CD4-positive, alpha-beta T cell (primary cell): ENCODE measurements at regions not wholly inside any gene's neighbourhood (a gene's known extent, or its start where the extent isn't known, plus 50 kb on each side); places are given as distances from the start of the nearest gene placed in this dataset.
A peak's percentile ranks its signal among the peaks of the same experiment; 100 is the strongest.

Experiments
- ATAC-seq: fragments of 200-7000 bp; cut with Tn5 transposase; one replicate; pipeline ENCODE4 v1.10.0; 2022; ENCODE audit warnings: mild to moderate bottlenecking; ENCODE audit not compliant: poor library complexity
- CTCF ChIA-PET: fragments of 350-600 bp; sonication (Branson Sonifier 250); formaldehyde crosslinking; loops from one replicate; lab custom pipeline; 2021; ENCODE audit warnings: antibody characterized with exemption, inconsistent platforms; lab: Charles Lee
- POLR2A ChIA-PET: fragments of 350-600 bp; sonication (Branson Sonifier 250); formaldehyde crosslinking; loops from one replicate; lab custom pipeline; 2021; ENCODE audit warnings: antibody characterized with exemption, inconsistent platforms; lab: Charles Lee
- DNase-seq, 14 experiments: peaks; one replicate each; pipeline ENCODE4 v3.0.0-alpha.2; 2013 to 2020; ENCODE audit warnings: mixed read lengths in 2 of 14
- H3K27ac ChIP-seq, 2 donors: one replicate each; pipeline versions ENCODE4 v1.5.1 to v1.7.0; 2013; ENCODE audit warnings: low read length in 2 of 2, low read depth in 1 of 2, mild to moderate bottlenecking in 1 of 2
- H3K27me3 ChIP-seq, 2 experiments: 1 replicate in 1 of 2; 2 replicates in 1 of 2; pipeline versions ENCODE4 v1.6.1 to v1.7.0; 2013; ENCODE audit warnings: low read length in 2 of 2, control low read depth in 1 of 2, mild to moderate bottlenecking in 1 of 2, moderate library complexity in 1 of 2; ENCODE audit not compliant: insufficient read depth in 2 of 2, control insufficient read depth in 1 of 2
- H3K36me3 ChIP-seq: one replicate; pipeline ENCODE4 v1.6.1; 2013; ENCODE audit warnings: low read length, control low read depth; ENCODE audit not compliant: insufficient read depth
- H3K4me1 ChIP-seq: one replicate; pipeline ENCODE4 v1.6.1; 2013; ENCODE audit warnings: low read length, control low read depth; ENCODE audit not compliant: insufficient read depth
- H3K4me3 ChIP-seq: one replicate; pipeline ENCODE4 v1.5.1; 2013; ENCODE audit warnings: mild to moderate bottlenecking, low read length, moderate library complexity
- H3K9me3 ChIP-seq, 2 experiments: 1 replicate in 1 of 2; 2 replicates in 1 of 2; pipeline versions ENCODE4 v1.6.1 to v1.7.0; 2013; ENCODE audit warnings: low read length in 2 of 2, mild to moderate bottlenecking in 2 of 2, control low read depth in 1 of 2, moderate library complexity in 1 of 2; ENCODE audit not compliant: control insufficient read depth in 1 of 2, insufficient read depth in 1 of 2
- H3K27ac Mint-ChIP-seq: one replicate; pipeline ENCODE4 v1.8.0; 2020; ENCODE audit warnings: mixed read lengths
- H3K27me3 Mint-ChIP-seq: one replicate; pipeline ENCODE4 v1.8.0; 2021; ENCODE audit warnings: mixed read lengths
- H3K36me3 Mint-ChIP-seq: one replicate; pipeline ENCODE4 v1.8.0; 2021; ENCODE audit warnings: low read depth, mixed read lengths
- H3K4me1 Mint-ChIP-seq: one replicate; pipeline ENCODE4 v1.8.0; 2021; ENCODE audit warnings: low read depth, mixed read lengths
- H3K4me3 Mint-ChIP-seq: one replicate; pipeline ENCODE4 v1.8.0; 2020; ENCODE audit warnings: mild to moderate bottlenecking, mixed read lengths
- H3K9me3 Mint-ChIP-seq: one replicate; pipeline ENCODE4 v1.8.0; 2020; ENCODE audit warnings: mixed read lengths
- CTCF ChIP-seq: fragments of 200-600 bp; IDR thresholded peaks from one replicate; pipeline ENCODE4 v1.8.0; 2022; ENCODE audit warnings: antibody characterized with exemption, mild to moderate bottlenecking
- intact Hi-C, 2 experiments: fragments of 100-400 bp; cut with DNase I in 1 of 2; cut with micrococcal nuclease in 1 of 2; formaldehyde crosslinking; loops; one replicate each; pipeline versions ENCODE4 v1.15.1 to v1.9.0; 2023 to 2025; cut with DNase I, micrococcal nuclease

- Histone ChIP-seq H3K27me3 (no peaks in the 10 kb centered on the region), H3K9me3 (no peaks in the 10 kb centered on the region), H3K36me3 (no peaks in the 10 kb centered on the region), H3K27ac (no peak overlapping the region), H3K4me1 (peaks cover 51% of the 10 kb centered on the region), H3K4me3 (no peak overlapping the region)
- no peaks in the 10 kb centered on the region for H3K36me3 Mint-ChIP-seq
- ChIA-PET POLR2A (interaction anchor here (1.1 to 1.3 kb wide), 2 partner anchors 41 to 80 kb away, joined by 4 to 5 read pairs; no protein-coding TSS in a partner anchor), CTCF (no interaction called here)
- H3K4me1 Mint-ChIP-seq = peaks cover 80% of the 10 kb centered on the region
- peak in 1 of 14 experiments; percentile 27 for DNase-seq
- no peaks in the 10 kb centered on the region for H3K27me3 Mint-ChIP-seq
- H3K27ac Mint-ChIP-seq = peak overlapping the region; percentile 82
- peak overlapping the region; percentile 3 for H3K4me3 Mint-ChIP-seq
- intact Hi-C loops = loop anchor here (1.0 to 10.0 kb wide), 2 partner anchors 133 to 173 kb away; no protein-coding TSS in a partner anchor
- TF ChIP-seq CTCF = no peak
- H3K9me3 Mint-ChIP-seq = no peaks in the 10 kb centered on the region
- no peak for ATAC-seq
Measured at GRCh38 chr9:7977586-7977985, 178.0 kb upstream of the DMAC1 start.

- Histone ChIP-seq H3K4me3 (no peak overlapping the region), H3K27me3 (no peaks in the 10 kb centered on the region), H3K36me3 (no peaks in the 10 kb centered on the region), H3K27ac (peak overlapping the region; percentile 3 to 56), H3K4me1 (peaks cover 47% of the 10 kb centered on the region), H3K9me3 (no peaks in the 10 kb centered on the region)
- peak overlapping the region; percentile 32 for H3K4me3 Mint-ChIP-seq
- peak in 2 of 14 experiments; percentile 14 to 17 for DNase-seq
- CTCF ChIA-PET = no interaction called here
- H3K27ac Mint-ChIP-seq = peak overlapping the region; percentile 82
- H3K36me3 Mint-ChIP-seq = no peaks in the 10 kb centered on the region
- no peak for TF ChIP-seq CTCF
- H3K9me3 Mint-ChIP-seq = no peaks in the 10 kb centered on the region
- ATAC-seq = peak; percentile 3
- no peaks in the 10 kb centered on the region for H3K27me3 Mint-ChIP-seq
- intact Hi-C loops = loop anchor here (1.0 to 10.0 kb wide), 4 partner anchors 42 to 178 kb away; partner anchors contain the start of gene DMAC1 (in 1 of the 2)
- POLR2A ChIA-PET = interaction anchor here (1.0 to 2.0 kb wide), 6 partner anchors 10 to 178 kb away, joined by 3 to 11 read pairs (median 6); no protein-coding TSS in a partner anchor
- peaks cover 79% of the 10 kb centered on the region for H3K4me1 Mint-ChIP-seq
Measured at GRCh38 chr9:7976856-7977255, 177.3 kb upstream of the DMAC1 start.

GRCh38 chr9:7976167-7976755 is 176.7 kb upstream of the DMAC1 start:
- ChIA-PET POLR2A (interaction anchor here (0.6 to 2.0 kb wide), 9 partner anchors 9 to 308 kb away, joined by 3 to 11 read pairs (median 3); no protein-coding TSS in a partner anchor), CTCF (no interaction called here)
- Mint-ChIP-seq H3K4me1 (peaks cover 73% of the 10 kb centered on the region), H3K9me3 (no peaks in the 10 kb centered on the region), H3K27me3 (no peaks in the 10 kb centered on the region), H3K27ac (peak overlapping the region; percentile 82), H3K36me3 (no peaks in the 10 kb centered on the region), H3K4me3 (peak overlapping the region; percentile 32)
- peak overlapping the region; percentile 4 for H3K4me3 ChIP-seq
- H3K36me3 ChIP-seq = no peaks in the 10 kb centered on the region
- DNase-seq (peak in 12 of 14 experiments; percentile 4 to 94 (median 42)), ATAC-seq (peak; percentile 97)
- no peaks in the 10 kb centered on the region for H3K27me3 ChIP-seq
- peaks cover 42% of the 10 kb centered on the region for H3K4me1 ChIP-seq
- TF ChIP-seq CTCF = no peak
- peak overlapping the region; percentile 3 to 56 for H3K27ac ChIP-seq
- intact Hi-C loops = loop anchor here (1.0 to 10.0 kb wide), 3 partner anchors 41 to 177 kb away; partner anchors contain the start of gene DMAC1 (in 1 of the 2)
- H3K9me3 ChIP-seq = no peaks in the 10 kb centered on the region
